ENCODE measurements at regions not wholly inside any gene's neighbourhood (a gene's known extent, or its start where the extent isn't known, plus 50 kb on each side); places are given as distances from the start of the nearest gene placed in this dataset.
"Not testable (repeated sequence)": the region's sequence is repeated elsewhere in the genome, so short reads cannot be mapped to it uniquely, and the experiment has no call there.

- FAIRE-seq (no peak), DNase-seq (ENCODE audit: insufficient read length, low spot score) (no peak)
Observed at GRCh38 chr7:140263277-140263676, 86.5 kb upstream of the KDM7A start.

GRCh38 chr7:140262242-140262903 lies 85.6 kb upstream of the KDM7A start:
- FAIRE-seq (no peak), DNase-seq (ENCODE audit: insufficient read length, low spot score) (no peak)
- TF ChIP-seq POU2F2 (IDR thresholded peaks at IDR 0.05; ENCODE audit: low read depth, low read length), result no peak
- TF ChIP-seq SPI1 (IDR thresholded peaks at IDR 0.05; ENCODE audit: low read depth, low read length), result no peak
- no peak for TF ChIP-seq TAF1 (IDR thresholded peaks at IDR 0.05; ENCODE audit: low read depth, low read length)
- no peak for TF ChIP-seq POLR2A (IDR thresholded peaks at IDR 0.05; ENCODE audit: low read depth, low read length)
- TF ChIP-seq PAX5 (IDR thresholded peaks at IDR 0.05; ENCODE audit: insufficient read depth, low read length, severe bottlenecking), result no peak
- no peak for TF ChIP-seq POLR2AphosphoS5 (IDR thresholded peaks at IDR 0.05; ENCODE audit: low read depth, low read length)

More at GRCh38 chr7:140263277-140263676, 86.5 kb upstream of the KDM7A start:
- TF ChIP-seq PAX5 (IDR thresholded peaks at IDR 0.05; ENCODE audit: insufficient read depth, low read length, severe bottlenecking), result no peak
- TF ChIP-seq POLR2AphosphoS5 (IDR thresholded peaks at IDR 0.05; ENCODE audit: low read depth, low read length), result no peak
- no peak for TF ChIP-seq SPI1 (IDR thresholded peaks at IDR 0.05; ENCODE audit: low read depth, low read length)
- TF ChIP-seq POU2F2 (IDR thresholded peaks at IDR 0.05; ENCODE audit: low read depth, low read length), result no peak
- no peak for TF ChIP-seq TAF1 (IDR thresholded peaks at IDR 0.05; ENCODE audit: low read depth, low read length)
- no peak for TF ChIP-seq POLR2A (IDR thresholded peaks at IDR 0.05; ENCODE audit: low read depth, low read length)

- FAIRE-seq (no peak), DNase-seq (ENCODE audit: insufficient read length, low spot score) (no peak)
- TF ChIP-seq TAF1 (IDR thresholded peaks at IDR 0.05; ENCODE audit: low read depth, low read length) (no peak), POLR2A (IDR thresholded peaks at IDR 0.05; ENCODE audit: low read depth, low read length) (no peak), POU2F2 (IDR thresholded peaks at IDR 0.05; ENCODE audit: low read depth, low read length) (no peak), PAX5 (IDR thresholded peaks at IDR 0.05; ENCODE audit: insufficient read depth, low read length, severe bottlenecking) (no peak), POLR2AphosphoS5 (IDR thresholded peaks at IDR 0.05; ENCODE audit: low read depth, low read length) (no peak), SPI1 (IDR thresholded peaks at IDR 0.05; ENCODE audit: low read depth, low read length) (no peak)
Observed at GRCh38 chr7:140261522-140261921, 84.7 kb upstream of the KDM7A start.

GRCh38 chr7:140261105-140261486 lies 84.3 kb upstream of the KDM7A start:
- DNase-seq (ENCODE audit: insufficient read length, low spot score) (no peak), FAIRE-seq (no peak)
- TF ChIP-seq POU2F2 (IDR thresholded peaks at IDR 0.05; ENCODE audit: low read depth, low read length) (no peak), TAF1 (IDR thresholded peaks at IDR 0.05; ENCODE audit: low read depth, low read length) (no peak), POLR2A (IDR thresholded peaks at IDR 0.05; ENCODE audit: low read depth, low read length) (no peak), SPI1 (IDR thresholded peaks at IDR 0.05; ENCODE audit: low read depth, low read length) (no peak), POLR2AphosphoS5 (IDR thresholded peaks at IDR 0.05; ENCODE audit: low read depth, low read length) (no peak), PAX5 (IDR thresholded peaks at IDR 0.05; ENCODE audit: insufficient read depth, low read length, severe bottlenecking) (no peak)

GRCh38 chr7:140260352-140261104 lies 83.7 kb upstream of the KDM7A start:
- FAIRE-seq (no peak), DNase-seq (ENCODE audit: insufficient read length, low spot score) (no peak)
- TF ChIP-seq POLR2A (IDR thresholded peaks at IDR 0.05; ENCODE audit: low read depth, low read length), result no peak
- no peak for TF ChIP-seq POLR2AphosphoS5 (IDR thresholded peaks at IDR 0.05; ENCODE audit: low read depth, low read length)
- no peak for TF ChIP-seq TAF1 (IDR thresholded peaks at IDR 0.05; ENCODE audit: low read depth, low read length)
- no peak for TF ChIP-seq POU2F2 (IDR thresholded peaks at IDR 0.05; ENCODE audit: low read depth, low read length)
- TF ChIP-seq PAX5 (IDR thresholded peaks at IDR 0.05; ENCODE audit: insufficient read depth, low read length, severe bottlenecking), result no peak
- no peak for TF ChIP-seq SPI1 (IDR thresholded peaks at IDR 0.05; ENCODE audit: low read depth, low read length)

- not testable (repeated sequence) for FAIRE-seq; DNase-seq (ENCODE audit: insufficient read length, low spot score)
Observed at GRCh38 chr7:140257278-140257677, 80.5 kb upstream of the KDM7A start.

- not testable (repeated sequence) for DNase-seq (ENCODE audit: insufficient read length, low spot score)
Observed at GRCh38 chr7:140254976-140255375, 78.2 kb upstream of the KDM7A start.

GRCh38 chr7:140249036-140249806 lies 72.4 kb upstream of the KDM7A start:
- TF ChIP-seq POLR2A (IDR thresholded peaks at IDR 0.05; ENCODE audit: low read depth, low read length), result no peak
- no peak for TF ChIP-seq POLR2AphosphoS5 (IDR thresholded peaks at IDR 0.05; ENCODE audit: low read depth, low read length)
- TF ChIP-seq POU2F2 (IDR thresholded peaks at IDR 0.05; ENCODE audit: low read depth, low read length), result no peak
- no peak for TF ChIP-seq TAF1 (IDR thresholded peaks at IDR 0.05; ENCODE audit: low read depth, low read length)
- TF ChIP-seq PAX5 (IDR thresholded peaks at IDR 0.05; ENCODE audit: insufficient read depth, low read length, severe bottlenecking), result no peak
- TF ChIP-seq SPI1 (IDR thresholded peaks at IDR 0.05; ENCODE audit: low read depth, low read length), result no peak
- no peak for DNase-seq (ENCODE audit: insufficient read length, low spot score)
- FAIRE-seq, result no peak

More at GRCh38 chr7:140254976-140255375, 78.2 kb upstream of the KDM7A start:
- not testable (repeated sequence) for FAIRE-seq

- FAIRE-seq (no peak), DNase-seq (ENCODE audit: insufficient read length, low spot score) (no peak)
- no peak for TF ChIP-seq PAX5 (IDR thresholded peaks at IDR 0.05; ENCODE audit: insufficient read depth, low read length, severe bottlenecking)
- TF ChIP-seq POU2F2 (IDR thresholded peaks at IDR 0.05; ENCODE audit: low read depth, low read length), result no peak
- no peak for TF ChIP-seq SPI1 (IDR thresholded peaks at IDR 0.05; ENCODE audit: low read depth, low read length)
- no peak for TF ChIP-seq TAF1 (IDR thresholded peaks at IDR 0.05; ENCODE audit: low read depth, low read length)
- no peak for TF ChIP-seq POLR2AphosphoS5 (IDR thresholded peaks at IDR 0.05; ENCODE audit: low read depth, low read length)
- no peak for TF ChIP-seq POLR2A (IDR thresholded peaks at IDR 0.05; ENCODE audit: low read depth, low read length)
Observed at GRCh38 chr7:140247559-140247958, 70.8 kb upstream of the KDM7A start.
